Kidney epithelial cell (primary cell): ENCODE measurements at regions not wholly inside any gene's neighbourhood (a gene's known extent, or its start where the extent isn't known, plus 50 kb on each side); places are given as distances from the start of the nearest gene placed in this dataset.

Experiments
- DNase-seq: peaks from one replicate; pipeline ENCODE4 v3.0.0-alpha.2; 2010; ENCODE audit warnings: low read depth
- H3K27me3 ChIP-seq: 2 replicates; pipeline ENCODE4 v1.6.0; 2011; ENCODE audit warnings: low read length; ENCODE audit not compliant: control insufficient read depth, insufficient read depth
- H3K36me3 ChIP-seq: 2 replicates; pipeline ENCODE4 v1.5.1; 2011; ENCODE audit warnings: low read length; ENCODE audit not compliant: control insufficient read depth, insufficient read depth
- H3K4me3 ChIP-seq: 2 replicates; pipeline ENCODE4 v1.5.1; 2011; ENCODE audit warnings: low read depth, mild to moderate bottlenecking, control low read depth, low read length
- TF ChIP-seq, protein P1 (sequence below): IDR thresholded peaks from 2 replicates; pipeline ENCODE4 v1.5.1; 2011; ENCODE audit warnings: mild to moderate bottlenecking, moderate library complexity, low read length, control low read depth, inconsistent platforms; ENCODE audit not compliant: insufficient read depth, poor library complexity, severe bottlenecking

- no peaks in the 10 kb centered on the region for H3K27me3 ChIP-seq
- no peak overlapping the region for H3K4me3 ChIP-seq
- no peaks in the 10 kb centered on the region for H3K36me3 ChIP-seq
- TF ChIP-seq, protein P1, sequence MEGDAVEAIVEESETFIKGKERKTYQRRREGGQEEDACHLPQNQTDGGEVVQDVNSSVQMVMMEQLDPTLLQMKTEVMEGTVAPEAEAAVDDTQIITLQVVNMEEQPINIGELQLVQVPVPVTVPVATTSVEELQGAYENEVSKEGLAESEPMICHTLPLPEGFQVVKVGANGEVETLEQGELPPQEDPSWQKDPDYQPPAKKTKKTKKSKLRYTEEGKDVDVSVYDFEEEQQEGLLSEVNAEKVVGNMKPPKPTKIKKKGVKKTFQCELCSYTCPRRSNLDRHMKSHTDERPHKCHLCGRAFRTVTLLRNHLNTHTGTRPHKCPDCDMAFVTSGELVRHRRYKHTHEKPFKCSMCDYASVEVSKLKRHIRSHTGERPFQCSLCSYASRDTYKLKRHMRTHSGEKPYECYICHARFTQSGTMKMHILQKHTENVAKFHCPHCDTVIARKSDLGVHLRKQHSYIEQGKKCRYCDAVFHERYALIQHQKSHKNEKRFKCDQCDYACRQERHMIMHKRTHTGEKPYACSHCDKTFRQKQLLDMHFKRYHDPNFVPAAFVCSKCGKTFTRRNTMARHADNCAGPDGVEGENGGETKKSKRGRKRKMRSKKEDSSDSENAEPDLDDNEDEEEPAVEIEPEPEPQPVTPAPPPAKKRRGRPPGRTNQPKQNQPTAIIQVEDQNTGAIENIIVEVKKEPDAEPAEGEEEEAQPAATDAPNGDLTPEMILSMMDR, result no peak
- DNase-seq, result no peak
Measured at GRCh38 chr15:81851325-81851724, 194.5 kb downstream of the MEX3B start.

DNA sequence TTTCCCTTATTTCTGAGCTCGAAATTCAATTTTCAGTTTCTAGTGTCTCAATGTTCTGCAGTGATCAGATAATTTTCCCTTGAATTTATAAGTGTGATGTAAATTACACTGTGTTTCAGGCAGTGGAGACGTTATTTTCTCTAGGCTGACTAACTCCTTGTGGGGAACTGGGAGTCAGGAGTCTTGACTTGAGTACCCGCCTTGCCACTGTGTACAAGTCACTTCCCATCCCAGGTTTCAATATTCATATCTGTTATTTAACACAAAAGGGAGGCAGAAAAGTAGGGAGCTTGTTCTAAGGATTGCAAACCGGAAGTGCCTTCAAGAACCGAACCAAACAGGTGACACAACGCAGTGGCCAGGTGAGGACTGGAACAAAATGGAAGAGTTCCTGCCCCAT is 196.5 kb downstream of the MEX3B start:
- Histone ChIP-seq H3K27me3 (no peaks in the 10 kb centered on the region), H3K36me3 (no peaks in the 10 kb centered on the region), H3K4me3 (no peak overlapping the region)
- TF ChIP-seq, protein P1, result no peak
- no peak for DNase-seq

DNA sequence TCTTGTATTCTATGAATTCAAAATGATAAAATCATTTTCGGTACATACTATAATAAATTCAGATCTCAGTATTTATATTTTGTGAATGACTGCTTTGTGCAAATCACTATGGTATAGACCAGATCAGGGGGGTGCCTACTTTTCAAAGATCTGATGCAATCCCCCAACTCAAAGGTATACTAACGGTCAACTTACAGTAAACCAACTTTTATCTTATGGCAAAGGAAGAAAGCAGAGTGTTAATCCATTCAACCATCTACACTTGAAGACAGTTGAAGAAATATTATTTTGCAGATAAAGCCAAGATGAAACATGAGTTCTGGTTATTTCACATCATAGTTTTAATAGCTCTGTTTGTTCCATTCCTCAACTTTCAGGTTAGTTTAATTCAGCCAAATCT is 197.1 kb downstream of the MEX3B start:
- DNase-seq, result no peak
- no peaks in the 10 kb centered on the region for H3K36me3 ChIP-seq
- TF ChIP-seq, protein P1, result no peak
- H3K27me3 ChIP-seq, result no peaks in the 10 kb centered on the region
- no peak overlapping the region for H3K4me3 ChIP-seq

GRCh38 chr15:81843757-81844407 is 201.9 kb downstream of the MEX3B start:
- no peak for DNase-seq
- Histone ChIP-seq H3K36me3 (no peaks in the 10 kb centered on the region), H3K27me3 (no peaks in the 10 kb centered on the region), H3K4me3 (no peak overlapping the region)
- TF ChIP-seq, protein P1, result no peak

- DNase-seq, result no peak
- TF ChIP-seq, protein P1, result no peak
- Histone ChIP-seq H3K36me3 (no peaks in the 10 kb centered on the region), H3K4me3 (no peak overlapping the region), H3K27me3 (no peaks in the 10 kb centered on the region)
Measured at GRCh38 chr15:81843226-81843625, 202.6 kb downstream of the MEX3B start.

GRCh38 chr15:81839387-81839786 is 206.4 kb downstream of the MEX3B start:
- Histone ChIP-seq H3K4me3 (no peak overlapping the region), H3K36me3 (no peaks in the 10 kb centered on the region), H3K27me3 (no peaks in the 10 kb centered on the region)
- DNase-seq, result no peak
- TF ChIP-seq, protein P1, result no peak
